Dermis microvascular lymphatic vessel endothelial cell (primary cell): ENCODE measurements at regions not wholly inside any gene's neighbourhood (a gene's known extent, or its start where the extent isn't known, plus 50 kb on each side); places are given as distances from the start of the nearest gene placed in this dataset.
"Not testable (repeated sequence)": the region's sequence is repeated elsewhere in the genome, so short reads cannot be mapped to it uniquely, and the experiment has no call there.

Experiments
- DNase-seq, 2 donors: peaks; one replicate each; pipeline versions ENCODE4 v3.0.0 to v3.0.0-alpha.2; 2010; ENCODE audit warnings: low read depth in 2 of 2

DNA sequence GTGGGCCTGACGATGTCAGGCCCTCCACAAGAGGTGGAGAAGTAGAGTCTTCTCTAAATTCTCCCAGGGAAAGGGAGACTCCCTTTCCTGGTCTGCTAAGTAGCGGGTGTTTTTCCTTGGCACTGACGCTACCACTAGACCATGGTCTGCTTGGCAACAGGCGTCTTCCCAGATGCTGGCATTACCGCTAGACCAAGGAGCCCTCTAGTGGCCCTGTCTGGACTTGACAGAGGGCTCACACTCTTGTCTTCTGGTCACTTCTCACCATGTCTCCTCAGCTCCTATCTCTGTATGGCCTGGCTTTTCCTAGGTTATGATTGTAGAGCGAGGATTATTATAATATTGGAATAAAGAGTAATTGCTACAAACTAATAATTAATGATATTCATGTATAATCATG, 51.1 kb upstream of the RASSF6 start:
- DNase-seq: not testable (repeated sequence)

DNA sequence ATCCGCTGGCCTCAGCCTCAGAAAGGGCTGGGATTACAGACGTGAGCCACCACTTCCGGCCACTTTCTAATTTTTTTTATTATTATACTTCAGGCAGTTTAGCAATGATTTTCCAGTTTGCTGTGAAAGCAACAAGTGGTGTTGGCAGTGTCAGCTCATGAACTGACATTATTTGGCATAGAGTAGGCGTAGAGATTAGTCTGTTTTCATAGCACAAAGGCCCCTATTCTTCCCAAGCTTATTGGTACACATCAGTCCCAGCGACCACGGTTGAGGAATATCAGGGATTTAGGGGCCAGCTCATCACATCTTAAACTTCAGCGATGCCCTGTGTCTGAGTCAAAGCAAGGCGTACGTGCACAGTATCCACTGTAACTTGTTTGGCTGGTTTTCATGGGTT, 53.0 kb upstream of the RASSF6 start:
- DNase-seq: no peak

DNA sequence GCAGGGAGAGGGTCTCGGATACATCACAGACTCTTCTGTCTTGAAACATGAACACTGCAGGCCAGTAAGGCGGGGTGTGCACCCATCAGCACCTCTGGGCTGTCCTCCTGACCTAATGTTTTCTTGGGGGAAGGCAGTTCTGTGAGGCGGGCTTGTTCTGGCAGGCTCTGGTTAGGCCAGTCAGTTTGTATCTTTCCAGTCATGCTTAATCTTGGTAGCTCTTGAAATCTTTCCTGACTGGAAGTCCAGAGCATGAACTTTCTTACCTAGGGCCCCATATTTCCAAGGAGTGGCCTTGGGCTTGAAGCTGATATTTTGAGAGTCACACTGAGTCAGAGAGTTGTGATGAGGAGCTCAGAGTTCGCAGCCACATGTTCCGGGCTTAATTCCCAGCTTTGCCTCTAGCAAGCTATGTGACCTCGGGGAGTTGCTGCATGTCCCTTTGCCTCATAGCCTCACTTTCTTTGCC, 54.2 kb upstream of the RASSF6 start:
- no peak for DNase-seq

DNA sequence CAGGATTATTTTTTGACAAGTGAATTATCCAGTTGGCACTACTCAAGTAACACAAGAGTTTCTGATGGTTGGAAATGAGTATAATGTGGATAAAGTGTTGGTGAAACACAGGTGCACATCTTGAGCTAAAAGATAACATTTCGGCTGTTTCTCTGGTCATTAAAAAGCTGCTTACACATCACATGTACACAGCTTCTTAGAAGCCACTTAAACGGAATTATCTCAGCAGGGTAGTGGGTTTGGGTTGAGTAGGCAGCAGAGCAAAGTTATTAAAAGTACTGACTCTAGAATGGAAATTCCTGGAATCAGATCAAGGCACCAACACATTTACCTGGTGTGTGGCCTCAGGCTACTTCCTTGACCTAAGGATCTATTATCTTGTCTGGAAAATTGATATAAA, 55.4 kb upstream of the RASSF6 start:
- DNase-seq: no peak

DNA sequence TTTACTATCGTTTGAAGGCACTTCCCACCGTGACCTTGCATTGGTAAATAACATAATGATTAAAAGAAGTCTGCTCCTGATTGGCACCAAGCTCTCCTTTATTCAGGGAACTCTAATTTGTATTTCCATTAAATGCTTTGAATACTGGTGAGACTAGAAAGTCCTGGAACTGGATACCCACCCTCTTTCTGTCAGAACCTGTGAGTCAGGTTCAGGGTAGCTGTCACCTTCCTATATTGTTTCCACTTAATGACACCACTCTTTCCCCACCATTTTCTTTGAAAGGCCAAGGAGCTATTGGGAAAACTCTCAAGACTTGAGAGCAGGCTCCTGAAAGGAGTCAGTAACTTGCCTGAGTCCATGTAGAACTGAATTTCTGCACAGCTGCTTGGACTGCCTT, 55.9 kb upstream of the RASSF6 start:
- no peak for DNase-seq

DNA sequence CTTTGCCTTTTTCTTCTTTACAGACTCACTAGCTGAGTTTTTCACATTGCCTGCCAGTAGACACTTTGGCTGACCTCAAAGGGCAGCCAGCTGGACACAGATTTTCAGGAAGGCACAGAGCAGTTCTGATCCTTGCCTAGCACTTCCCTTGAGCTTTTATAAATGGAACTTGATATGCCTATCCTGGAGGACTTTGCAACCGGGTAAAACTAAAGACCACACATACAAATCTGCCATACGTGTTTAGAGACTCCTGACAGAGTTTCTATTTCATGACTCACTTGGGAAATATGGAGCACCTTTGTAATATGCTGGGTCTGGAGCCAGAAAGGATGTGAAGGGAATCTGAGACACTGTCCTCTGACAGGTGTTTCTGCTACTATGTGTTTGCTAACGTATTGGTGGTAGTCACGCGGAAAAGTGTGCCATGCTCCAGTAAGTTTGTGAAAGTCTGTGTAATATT, 56.7 kb upstream of the RASSF6 start:
- peak; percentile 30 to 80 for DNase-seq

DNA sequence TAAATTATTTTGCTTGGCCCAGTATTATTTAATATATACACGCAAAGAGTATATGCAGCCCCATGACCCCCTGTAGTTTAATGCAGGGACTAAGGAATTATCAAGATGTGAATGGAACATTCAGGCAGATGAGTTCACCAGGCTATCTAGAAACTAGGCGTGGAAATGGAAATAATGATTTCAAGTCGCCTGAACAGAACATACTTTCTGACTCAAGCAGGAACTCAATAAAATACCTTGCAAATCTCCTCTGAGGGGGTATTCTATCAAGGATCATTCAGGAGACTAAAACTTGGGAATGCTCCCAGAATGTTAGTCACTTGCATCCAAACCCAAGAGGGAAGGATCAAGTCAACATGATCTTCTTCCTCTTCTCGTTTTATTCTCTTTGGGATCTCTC, 59.6 kb upstream of the RASSF6 start:
- peak in 1 of 2 donors; percentile 68 for DNase-seq

DNA sequence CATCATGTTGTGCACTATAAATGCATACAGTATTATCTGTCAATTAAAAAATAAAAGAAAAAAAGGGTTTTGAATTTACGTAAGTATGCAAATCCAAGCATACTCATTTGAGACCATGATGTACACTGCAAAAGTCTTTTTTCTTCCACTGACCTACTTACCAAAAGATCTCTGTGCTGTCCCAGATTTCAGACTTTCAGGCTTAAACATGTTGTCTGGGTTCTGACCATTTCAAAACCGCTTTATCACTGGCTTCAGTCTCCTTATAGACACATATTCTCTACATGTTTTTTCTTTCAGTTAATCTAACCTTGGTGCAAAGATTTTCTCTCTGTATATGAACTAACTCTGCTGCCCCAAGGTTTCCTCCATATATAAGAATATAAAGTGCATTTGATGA, 58.6 kb upstream of the CXCL8 start:
- no peak for DNase-seq

DNA sequence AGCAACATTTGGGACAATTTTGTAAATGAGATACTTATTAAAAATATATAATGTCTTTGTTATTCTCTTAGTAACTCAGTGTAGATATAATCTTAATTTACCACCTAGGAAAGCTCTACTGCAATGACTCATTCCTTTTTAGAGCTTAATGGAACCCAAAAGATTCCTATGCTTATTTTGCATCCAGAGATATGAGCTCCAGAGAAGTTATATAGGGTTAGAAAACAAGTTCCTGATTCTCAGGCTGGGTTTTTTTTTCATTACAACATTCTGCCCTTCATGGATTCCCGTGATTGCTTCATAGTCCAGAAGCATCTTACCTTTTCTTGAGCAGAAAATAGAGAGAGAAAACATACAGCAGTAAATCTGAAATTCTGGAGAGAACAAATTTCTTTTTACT, 57.9 kb upstream of the CXCL8 start:
- DNase-seq: no peak

DNA sequence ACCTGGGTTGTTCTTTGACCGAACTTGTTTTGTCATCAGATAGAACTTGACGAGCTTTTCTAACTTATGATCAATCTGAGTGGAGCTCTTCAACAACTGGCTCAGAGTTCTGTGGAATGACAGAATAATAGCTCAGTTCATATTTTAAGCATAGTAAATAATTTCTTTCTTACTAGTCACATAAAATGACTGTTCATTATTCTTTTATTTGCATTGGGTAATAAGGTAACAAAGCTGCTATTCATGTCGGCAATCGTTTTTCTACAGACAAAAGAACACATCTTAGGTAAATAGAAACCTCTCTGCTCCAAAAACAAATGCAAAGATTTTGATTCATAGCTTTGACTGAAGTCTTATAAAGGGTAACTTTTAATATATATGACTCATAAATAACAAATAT, 57.3 kb upstream of the CXCL8 start:
- DNase-seq: no peak

DNA sequence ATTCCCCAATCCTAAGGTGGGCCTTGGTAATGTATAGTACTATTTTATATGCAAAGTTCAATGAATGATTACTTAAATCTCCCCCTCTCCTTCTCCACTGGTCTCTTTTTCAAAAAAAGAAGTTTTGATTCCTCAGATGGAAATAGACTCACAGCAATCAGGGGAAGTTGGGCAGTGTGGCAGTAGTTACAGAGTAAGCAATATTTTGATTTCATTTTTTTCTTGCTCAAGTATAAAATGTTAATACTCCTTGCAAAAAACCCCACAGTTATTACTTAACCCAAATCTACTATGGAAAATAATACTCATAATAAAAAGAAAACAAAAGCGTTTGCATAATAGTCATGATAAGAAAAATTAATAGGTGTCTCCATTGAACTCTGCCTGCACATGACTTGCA, 56.9 kb upstream of the CXCL8 start:
- DNase-seq: no peak

DNA sequence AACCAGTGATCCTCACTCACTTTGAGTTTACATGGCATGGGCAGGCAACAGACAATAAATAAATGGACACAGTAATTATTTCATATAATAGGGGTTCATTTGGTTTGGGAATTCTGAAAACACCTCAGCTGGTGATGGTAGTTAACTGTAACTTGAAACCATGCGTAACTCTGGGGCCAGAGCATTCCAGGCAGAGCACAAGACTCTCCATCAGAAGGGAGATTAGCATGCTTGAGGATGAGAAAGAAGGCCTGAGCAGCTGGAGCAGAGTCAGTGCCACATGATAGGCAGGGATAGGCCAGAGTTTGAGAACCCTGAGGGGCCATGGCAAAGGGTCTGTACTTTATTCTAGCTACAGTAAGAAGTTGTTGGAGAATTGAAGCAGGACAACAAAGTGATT, 56.3 kb upstream of the CXCL8 start:
- no peak for DNase-seq

DNA sequence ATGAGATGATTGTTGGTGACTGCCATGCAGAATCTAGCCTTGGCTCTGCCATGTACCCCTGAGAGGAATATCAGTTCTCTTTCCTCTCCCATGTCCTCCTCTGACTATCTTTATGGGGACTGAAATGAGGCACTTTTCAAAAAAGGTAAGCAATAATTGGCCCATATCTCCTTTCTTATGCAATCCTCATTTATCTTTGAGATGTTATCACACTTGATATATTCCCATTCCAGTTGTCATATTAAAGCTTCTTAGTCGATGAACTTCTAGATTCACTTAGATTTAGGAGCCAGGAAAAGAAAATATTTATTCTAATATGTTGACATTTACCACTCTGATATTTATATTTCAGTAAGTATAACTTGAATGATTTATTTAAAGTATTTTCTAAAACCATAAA, 55.3 kb upstream of the CXCL8 start:
- no peak for DNase-seq

DNA sequence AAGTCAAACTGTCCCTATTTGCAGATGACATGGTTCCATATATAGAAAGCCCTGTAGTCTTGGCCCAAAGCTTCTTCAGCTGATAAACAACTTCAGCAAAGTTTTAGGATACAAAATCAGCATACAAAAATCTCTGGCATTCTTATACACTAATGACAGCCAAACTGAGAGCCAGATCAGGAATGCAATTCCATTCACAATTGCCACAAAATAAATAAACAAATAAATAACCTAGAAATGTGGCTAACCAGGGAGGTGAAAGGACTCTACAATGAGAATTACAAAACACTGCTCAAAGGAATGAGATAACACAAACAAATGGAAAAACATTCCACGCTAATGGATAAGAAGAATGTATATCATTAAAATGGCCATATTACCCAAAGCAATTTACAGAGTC, 52.9 kb upstream of the CXCL8 start:
- no peak for DNase-seq

DNA sequence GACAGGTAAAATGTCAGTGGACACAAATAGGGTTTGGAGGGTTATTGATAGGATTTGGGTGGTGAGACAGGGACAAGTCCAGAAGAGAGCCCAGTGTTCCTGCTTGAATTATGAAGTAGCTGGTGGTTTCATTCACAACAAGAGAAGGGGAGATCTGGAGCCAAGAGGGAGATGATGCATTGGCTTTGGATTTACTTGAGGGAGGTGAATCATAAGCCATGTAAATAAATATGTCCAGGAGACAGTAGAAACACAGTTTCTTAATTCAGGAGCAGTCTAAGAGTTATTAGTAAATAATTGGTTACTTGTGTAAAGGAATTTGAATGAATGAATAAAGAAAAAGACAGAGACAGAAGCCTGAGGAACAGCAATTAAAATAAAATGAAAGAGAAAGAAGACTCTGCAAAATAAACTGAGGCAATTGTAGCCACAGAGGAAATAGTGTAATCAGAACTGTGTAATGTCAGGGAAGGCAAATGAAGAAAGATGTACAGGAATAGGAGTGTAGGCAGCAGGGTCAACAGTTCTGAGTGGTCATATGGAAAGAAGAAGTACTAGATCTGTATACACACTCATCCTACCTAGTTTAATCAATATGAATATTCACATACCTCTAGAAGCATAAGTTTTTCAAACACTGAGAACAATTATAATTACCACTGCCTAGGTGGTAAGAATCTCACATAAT, 50.2 kb upstream of the CXCL8 start:
- DNase-seq: no peak
